ENCODE measurements at regions not wholly inside any gene's neighbourhood (a gene's known extent, or its start where the extent isn't known, plus 50 kb on each side); places are given as distances from the start of the nearest gene placed in this dataset.

DNA sequence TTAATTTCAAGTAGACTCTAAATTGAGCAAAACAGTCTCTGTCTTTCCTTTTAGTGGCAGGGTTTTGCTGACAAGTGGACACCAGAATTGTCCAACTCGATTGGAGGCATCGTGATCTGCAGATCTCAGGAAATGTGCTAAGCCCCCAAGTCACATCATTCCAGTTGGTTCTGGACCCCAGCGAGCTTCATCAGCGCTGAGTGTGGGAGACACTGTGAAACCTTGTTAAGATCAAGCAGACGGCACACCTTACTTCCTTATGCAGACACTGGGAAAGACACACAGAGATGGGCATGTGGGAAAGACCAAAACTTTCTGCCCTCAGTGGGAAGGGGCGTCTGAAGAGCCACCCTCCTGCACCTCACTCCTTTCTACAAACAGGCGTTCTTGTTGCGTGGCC, 440.8 kb downstream of the GLRX3 start:
- TF ChIP-seq, protein P1, sequence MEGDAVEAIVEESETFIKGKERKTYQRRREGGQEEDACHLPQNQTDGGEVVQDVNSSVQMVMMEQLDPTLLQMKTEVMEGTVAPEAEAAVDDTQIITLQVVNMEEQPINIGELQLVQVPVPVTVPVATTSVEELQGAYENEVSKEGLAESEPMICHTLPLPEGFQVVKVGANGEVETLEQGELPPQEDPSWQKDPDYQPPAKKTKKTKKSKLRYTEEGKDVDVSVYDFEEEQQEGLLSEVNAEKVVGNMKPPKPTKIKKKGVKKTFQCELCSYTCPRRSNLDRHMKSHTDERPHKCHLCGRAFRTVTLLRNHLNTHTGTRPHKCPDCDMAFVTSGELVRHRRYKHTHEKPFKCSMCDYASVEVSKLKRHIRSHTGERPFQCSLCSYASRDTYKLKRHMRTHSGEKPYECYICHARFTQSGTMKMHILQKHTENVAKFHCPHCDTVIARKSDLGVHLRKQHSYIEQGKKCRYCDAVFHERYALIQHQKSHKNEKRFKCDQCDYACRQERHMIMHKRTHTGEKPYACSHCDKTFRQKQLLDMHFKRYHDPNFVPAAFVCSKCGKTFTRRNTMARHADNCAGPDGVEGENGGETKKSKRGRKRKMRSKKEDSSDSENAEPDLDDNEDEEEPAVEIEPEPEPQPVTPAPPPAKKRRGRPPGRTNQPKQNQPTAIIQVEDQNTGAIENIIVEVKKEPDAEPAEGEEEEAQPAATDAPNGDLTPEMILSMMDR (conservative IDR thresholded peaks at IDR 0.05; ENCODE audit: low read depth in 2 of 2) = no peak
- TF ChIP-seq EZH2 (IDR thresholded peaks at IDR 0.05; ENCODE audit: low read depth, unreplicated experiment) (no peak), POLR2AphosphoS5 (IDR thresholded peaks at IDR 0.05; ENCODE audit: low read depth) (no peak), EZH2phosphoT487 (IDR thresholded peaks at IDR 0.05; ENCODE audit: unreplicated experiment) (no peak)
- TF ChIP-seq, protein P2, sequence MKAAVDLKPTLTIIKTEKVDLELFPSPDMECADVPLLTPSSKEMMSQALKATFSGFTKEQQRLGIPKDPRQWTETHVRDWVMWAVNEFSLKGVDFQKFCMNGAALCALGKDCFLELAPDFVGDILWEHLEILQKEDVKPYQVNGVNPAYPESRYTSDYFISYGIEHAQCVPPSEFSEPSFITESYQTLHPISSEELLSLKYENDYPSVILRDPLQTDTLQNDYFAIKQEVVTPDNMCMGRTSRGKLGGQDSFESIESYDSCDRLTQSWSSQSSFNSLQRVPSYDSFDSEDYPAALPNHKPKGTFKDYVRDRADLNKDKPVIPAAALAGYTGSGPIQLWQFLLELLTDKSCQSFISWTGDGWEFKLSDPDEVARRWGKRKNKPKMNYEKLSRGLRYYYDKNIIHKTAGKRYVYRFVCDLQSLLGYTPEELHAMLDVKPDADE (IDR thresholded peaks at IDR 0.05) = no peak

Measured in GM23338 (cell line).